ENCODE measurements at regions not wholly inside any gene's neighbourhood (a gene's known extent, or its start where the extent isn't known, plus 50 kb on each side); places are given as distances from the start of the nearest gene placed in this dataset.

GRCh38 chr3:36259580-36259979, 120.7 kb upstream of the STAC start:
- Histone ChIP-seq H3K27me3 (ENCODE audit: control insufficient read depth, insufficient read depth, low read length) (no peaks in the 10 kb centered on the region), H3K9ac (ENCODE audit: low read length) (no peak overlapping the region), H3K27ac (ENCODE audit: low read depth, low read length) (no peak overlapping the region), H3K4me1 (ENCODE audit: control insufficient read depth, insufficient read depth, low read length) (no peaks in the 10 kb centered on the region), H3K4me3 (ENCODE audit: low read depth, low read length) (no peak overlapping the region), H3K36me3 (ENCODE audit: control insufficient read depth, insufficient read depth, low read length) (no peaks in the 10 kb centered on the region), H3K9me3 (ENCODE audit: control insufficient read depth, insufficient read depth, low read depth, low read length) (no peaks in the 10 kb centered on the region; the same call in 1 of the 2 replicates)

- Histone ChIP-seq H3K4me1 (ENCODE audit: control insufficient read depth, insufficient read depth, low read length) (no peaks in the 10 kb centered on the region), H3K27ac (ENCODE audit: low read depth, low read length) (no peak overlapping the region), H3K4me3 (ENCODE audit: low read depth, low read length) (no peak overlapping the region), H3K27me3 (ENCODE audit: control insufficient read depth, insufficient read depth, low read length) (no peaks in the 10 kb centered on the region), H3K9me3 (ENCODE audit: control insufficient read depth, insufficient read depth, low read depth, low read length) (no peaks in the 10 kb centered on the region), H3K9ac (ENCODE audit: low read length) (no peak overlapping the region), H3K36me3 (ENCODE audit: control insufficient read depth, insufficient read depth, low read length) (no peaks in the 10 kb centered on the region)
Observed at GRCh38 chr3:36269274-36269673, 111.0 kb upstream of the STAC start.

GRCh38 chr3:36282766-36283165, 97.5 kb upstream of the STAC start:
- no peaks in the 10 kb centered on the region for H3K27me3 ChIP-seq (ENCODE audit: control insufficient read depth, insufficient read depth, low read length)
- no peak overlapping the region for H3K27ac ChIP-seq (ENCODE audit: low read depth, low read length)
- H3K4me1 ChIP-seq (ENCODE audit: control insufficient read depth, insufficient read depth, low read length), result no peaks in the 10 kb centered on the region
- no peaks in the 10 kb centered on the region for H3K36me3 ChIP-seq (ENCODE audit: control insufficient read depth, insufficient read depth, low read length)
- no peak overlapping the region for H3K9ac ChIP-seq (ENCODE audit: low read length)
- H3K4me3 ChIP-seq (ENCODE audit: low read depth, low read length), result no peak overlapping the region
- peaks cover 4% of the 10 kb centered on the region for H3K9me3 ChIP-seq (ENCODE audit: control insufficient read depth, insufficient read depth, low read depth, low read length)

GRCh38 chr3:36295296-36295695, 85.0 kb upstream of the STAC start:
- Histone ChIP-seq H3K9me3 (ENCODE audit: control insufficient read depth, insufficient read depth, low read depth, low read length) (no peaks in the 10 kb centered on the region), H3K27me3 (ENCODE audit: control insufficient read depth, insufficient read depth, low read length) (no peaks in the 10 kb centered on the region), H3K27ac (ENCODE audit: low read depth, low read length) (no peak overlapping the region), H3K4me3 (ENCODE audit: low read depth, low read length) (no peak overlapping the region), H3K4me1 (ENCODE audit: control insufficient read depth, insufficient read depth, low read length) (no peaks in the 10 kb centered on the region), H3K9ac (ENCODE audit: low read length) (no peak overlapping the region), H3K36me3 (ENCODE audit: control insufficient read depth, insufficient read depth, low read length) (no peaks in the 10 kb centered on the region)

GRCh38 chr3:36297195-36297594, 83.1 kb upstream of the STAC start:
- Histone ChIP-seq H3K36me3 (ENCODE audit: control insufficient read depth, insufficient read depth, low read length) (no peaks in the 10 kb centered on the region), H3K9ac (ENCODE audit: low read length) (no peak overlapping the region), H3K9me3 (ENCODE audit: control insufficient read depth, insufficient read depth, low read depth, low read length) (no peaks in the 10 kb centered on the region), H3K4me3 (ENCODE audit: low read depth, low read length) (no peak overlapping the region), H3K4me1 (ENCODE audit: control insufficient read depth, insufficient read depth, low read length) (no peaks in the 10 kb centered on the region), H3K27ac (ENCODE audit: low read depth, low read length) (no peak overlapping the region), H3K27me3 (ENCODE audit: control insufficient read depth, insufficient read depth, low read length) (no peaks in the 10 kb centered on the region)

GRCh38 chr3:36298188-36298587, 82.1 kb upstream of the STAC start:
- no peaks in the 10 kb centered on the region for H3K27me3 ChIP-seq (ENCODE audit: control insufficient read depth, insufficient read depth, low read length)
- no peaks in the 10 kb centered on the region for H3K9me3 ChIP-seq (ENCODE audit: control insufficient read depth, insufficient read depth, low read depth, low read length)
- H3K36me3 ChIP-seq (ENCODE audit: control insufficient read depth, insufficient read depth, low read length), result no peaks in the 10 kb centered on the region
- H3K4me3 ChIP-seq (ENCODE audit: low read depth, low read length), result no peak overlapping the region
- no peak overlapping the region for H3K9ac ChIP-seq (ENCODE audit: low read length)
- H3K4me1 ChIP-seq (ENCODE audit: control insufficient read depth, insufficient read depth, low read length), result no peaks in the 10 kb centered on the region
- no peak overlapping the region for H3K27ac ChIP-seq (ENCODE audit: low read depth, low read length)

- Histone ChIP-seq H3K4me3 (ENCODE audit: low read depth, low read length) (no peak overlapping the region), H3K36me3 (ENCODE audit: control insufficient read depth, insufficient read depth, low read length) (no peaks in the 10 kb centered on the region), H3K27me3 (ENCODE audit: control insufficient read depth, insufficient read depth, low read length) (no peaks in the 10 kb centered on the region), H3K4me1 (ENCODE audit: control insufficient read depth, insufficient read depth, low read length) (no peaks in the 10 kb centered on the region), H3K9ac (ENCODE audit: low read length) (no peak overlapping the region), H3K9me3 (ENCODE audit: control insufficient read depth, insufficient read depth, low read depth, low read length) (no peaks in the 10 kb centered on the region), H3K27ac (ENCODE audit: low read depth, low read length) (no peak overlapping the region)
Observed at GRCh38 chr3:36302158-36302509, 78.2 kb upstream of the STAC start.

GRCh38 chr3:36302626-36303025, 77.7 kb upstream of the STAC start:
- H3K9ac ChIP-seq (ENCODE audit: low read length), result no peak overlapping the region
- H3K27me3 ChIP-seq (ENCODE audit: control insufficient read depth, insufficient read depth, low read length), result no peaks in the 10 kb centered on the region
- no peak overlapping the region for H3K27ac ChIP-seq (ENCODE audit: low read depth, low read length)
- H3K36me3 ChIP-seq (ENCODE audit: control insufficient read depth, insufficient read depth, low read length), result no peaks in the 10 kb centered on the region
- H3K4me1 ChIP-seq (ENCODE audit: control insufficient read depth, insufficient read depth, low read length), result no peaks in the 10 kb centered on the region
- no peaks in the 10 kb centered on the region for H3K9me3 ChIP-seq (ENCODE audit: control insufficient read depth, insufficient read depth, low read depth, low read length)
- no peak overlapping the region for H3K4me3 ChIP-seq (ENCODE audit: low read depth, low read length)

- H3K4me3 ChIP-seq (ENCODE audit: low read depth, low read length), result no peak overlapping the region
- H3K9ac ChIP-seq (ENCODE audit: low read length), result no peak overlapping the region
- no peaks in the 10 kb centered on the region for H3K9me3 ChIP-seq (ENCODE audit: control insufficient read depth, insufficient read depth, low read depth, low read length)
- no peaks in the 10 kb centered on the region for H3K36me3 ChIP-seq (ENCODE audit: control insufficient read depth, insufficient read depth, low read length)
- H3K27me3 ChIP-seq (ENCODE audit: control insufficient read depth, insufficient read depth, low read length), result no peaks in the 10 kb centered on the region
- no peak overlapping the region for H3K27ac ChIP-seq (ENCODE audit: low read depth, low read length)
- H3K4me1 ChIP-seq (ENCODE audit: control insufficient read depth, insufficient read depth, low read length), result no peaks in the 10 kb centered on the region
Observed at GRCh38 chr3:36303286-36303685, 77.0 kb upstream of the STAC start.

- Histone ChIP-seq H3K27me3 (ENCODE audit: control insufficient read depth, insufficient read depth, low read length) (no peaks in the 10 kb centered on the region), H3K9me3 (ENCODE audit: control insufficient read depth, insufficient read depth, low read depth, low read length) (no peaks in the 10 kb centered on the region), H3K9ac (ENCODE audit: low read length) (no peak overlapping the region), H3K36me3 (ENCODE audit: control insufficient read depth, insufficient read depth, low read length) (no peaks in the 10 kb centered on the region), H3K4me1 (ENCODE audit: control insufficient read depth, insufficient read depth, low read length) (no peaks in the 10 kb centered on the region), H3K27ac (ENCODE audit: low read depth, low read length) (no peak overlapping the region), H3K4me3 (ENCODE audit: low read depth, low read length) (no peak overlapping the region)
Observed at GRCh38 chr3:36305929-36306520, 74.3 kb upstream of the STAC start.

GRCh38 chr3:36309092-36309491, 71.2 kb upstream of the STAC start:
- Histone ChIP-seq H3K27ac (ENCODE audit: low read depth, low read length) (no peak overlapping the region), H3K9me3 (ENCODE audit: control insufficient read depth, insufficient read depth, low read depth, low read length) (no peaks in the 10 kb centered on the region), H3K27me3 (ENCODE audit: control insufficient read depth, insufficient read depth, low read length) (no peaks in the 10 kb centered on the region), H3K4me1 (ENCODE audit: control insufficient read depth, insufficient read depth, low read length) (no peaks in the 10 kb centered on the region), H3K36me3 (ENCODE audit: control insufficient read depth, insufficient read depth, low read length) (no peaks in the 10 kb centered on the region), H3K9ac (ENCODE audit: low read length) (no peak overlapping the region), H3K4me3 (ENCODE audit: low read depth, low read length) (no peak overlapping the region)

- Histone ChIP-seq H3K4me3 (ENCODE audit: low read depth, low read length) (no peak overlapping the region), H3K9ac (ENCODE audit: low read length) (no peak overlapping the region), H3K9me3 (ENCODE audit: control insufficient read depth, insufficient read depth, low read depth, low read length) (no peaks in the 10 kb centered on the region), H3K36me3 (ENCODE audit: control insufficient read depth, insufficient read depth, low read length) (no peaks in the 10 kb centered on the region), H3K27me3 (ENCODE audit: control insufficient read depth, insufficient read depth, low read length) (no peaks in the 10 kb centered on the region), H3K27ac (ENCODE audit: low read depth, low read length) (no peak overlapping the region), H3K4me1 (ENCODE audit: control insufficient read depth, insufficient read depth, low read length) (no peaks in the 10 kb centered on the region)
Observed at GRCh38 chr3:36312351-36312750, 68.0 kb upstream of the STAC start.

All from HUES6 (cell line).